ENCODE measurements at regions not wholly inside any gene's neighbourhood (a gene's known extent, or its start where the extent isn't known, plus 50 kb on each side); places are given as distances from the start of the nearest gene placed in this dataset.
"Not testable (repeated sequence)": the region's sequence is repeated elsewhere in the genome, so short reads cannot be mapped to it uniquely, and the experiment has no call there.

- DNase-seq (ENCODE audit: low read depth, low spot score) = no peak
Observed at GRCh38 chr1:10910681-10911489, 101.6 kb upstream of the TARDBP start.

GRCh38 chr1:10911490-10912166 lies 100.8 kb upstream of the TARDBP start:
- DNase-seq (ENCODE audit: low read depth, low spot score) = no peak

GRCh38 chr1:10912441-10912840 lies 100.0 kb upstream of the TARDBP start:
- no peak for DNase-seq (ENCODE audit: low read depth, low spot score)

- DNase-seq (ENCODE audit: low read depth, low spot score) = no peak
Observed at GRCh38 chr1:10914056-10914455, 98.4 kb upstream of the TARDBP start.

- DNase-seq (ENCODE audit: low read depth, low spot score) = no peak
Observed at GRCh38 chr1:10915594-10915993, 96.9 kb upstream of the TARDBP start.

- DNase-seq (ENCODE audit: low read depth, low spot score) = no peak
Observed at GRCh38 chr1:10916311-10916710, 96.1 kb upstream of the TARDBP start.

GRCh38 chr1:10916991-10917390 lies 95.5 kb upstream of the TARDBP start:
- DNase-seq (ENCODE audit: low read depth, low spot score) = no peak

GRCh38 chr1:10917513-10918454 lies 94.7 kb upstream of the TARDBP start:
- DNase-seq (ENCODE audit: low read depth, low spot score) = no peak

- no peak for DNase-seq (ENCODE audit: low read depth, low spot score)
Observed at GRCh38 chr1:10918531-10918930, 93.9 kb upstream of the TARDBP start.

GRCh38 chr1:10920063-10920626 lies 92.3 kb upstream of the TARDBP start:
- no peak for DNase-seq (ENCODE audit: low read depth, low spot score)

GRCh38 chr1:10922315-10923060 lies 90.0 kb upstream of the TARDBP start:
- DNase-seq (ENCODE audit: low read depth, low spot score) = not testable (repeated sequence)

GRCh38 chr1:10924030-10924429 lies 88.4 kb upstream of the TARDBP start:
- no peak for DNase-seq (ENCODE audit: low read depth, low spot score)

- DNase-seq (ENCODE audit: low read depth, low spot score) = no peak
Observed at GRCh38 chr1:10928654-10929053, 83.8 kb upstream of the TARDBP start.

- DNase-seq (ENCODE audit: low read depth, low spot score) = no peak
Observed at GRCh38 chr1:10932088-10932487, 80.4 kb upstream of the TARDBP start.

GRCh38 chr1:10934150-10934818 lies 78.2 kb upstream of the TARDBP start:
- DNase-seq (ENCODE audit: low read depth, low spot score) = no peak

- no peak for DNase-seq (ENCODE audit: low read depth, low spot score)
Observed at GRCh38 chr1:10935246-10935645, 77.2 kb upstream of the TARDBP start.

GRCh38 chr1:10935724-10936123 lies 76.7 kb upstream of the TARDBP start:
- DNase-seq (ENCODE audit: low read depth, low spot score) = no peak

GRCh38 chr1:10936998-10937901 lies 75.2 kb upstream of the TARDBP start:
- DNase-seq (ENCODE audit: low read depth, low spot score) = no peak

- DNase-seq (ENCODE audit: low read depth, low spot score) = no peak
Observed at GRCh38 chr1:10938741-10939417, 73.6 kb upstream of the TARDBP start.
